Uterus (tissue), 3 donors: ENCODE measurements at regions not wholly inside any gene's neighbourhood (a gene's known extent, or its start where the extent isn't known, plus 50 kb on each side); places are given as distances from the start of the nearest gene placed in this dataset.

Experiments used
- DNase-seq, 2 donors: peaks; one replicate each; pipeline ENCODE4 v3.0.0-alpha.2; 2019 to 2020
- H3K27ac ChIP-seq, 2 donors: fragments of 200-600 bp; sonication (generic); 1 replicate in 1 of 2; 2 replicates in 1 of 2; pipeline ENCODE4 v1.5.1; 2016 to 2018
- H3K27me3 ChIP-seq, 2 donors: fragments of 200-600 bp; sonication (generic); one replicate each; pipeline ENCODE4 v1.5.1; 2018 to 2019; ENCODE audit warnings: control low read depth in 1 of 2
- H3K36me3 ChIP-seq, 2 donors: fragments of 200-600 bp; sonication (generic); one replicate each; pipeline ENCODE4 v1.5.1; 2019; ENCODE audit warnings: control low read depth in 1 of 2
- H3K4me1 ChIP-seq, 2 donors: fragments of 200-600 bp; sonication (generic); one replicate each; pipeline ENCODE4 v1.5.1; 2018 to 2019; ENCODE audit warnings: control low read depth in 1 of 2
- H3K4me3 ChIP-seq, 2 donors: fragments of 200-600 bp; sonication (generic); 1 replicate in 1 of 2; 2 replicates in 1 of 2; pipeline ENCODE4 v1.5.1; 2018 to 2019; ENCODE audit warnings: mild to moderate bottlenecking in 1 of 2
- H3K9me3 ChIP-seq, 2 donors: fragments of 200-600 bp; sonication (generic); one replicate each; pipeline ENCODE4 v1.5.1; 2019; ENCODE audit warnings: control low read depth in 1 of 2
- POLR2A ChIP-seq, 2 donors: fragments of 450-650 bp; IDR thresholded peaks; one replicate each; pipeline ENCODE4 v1.6.1; 2016; ENCODE audit warnings: antibody characterized with exemption in 2 of 2, mild to moderate bottlenecking in 1 of 2, moderate library complexity in 1 of 2
- intact Hi-C: fragments of 100-400 bp; cut with DNase I; formaldehyde crosslinking; loops from one replicate; pipeline ENCODE4 v1.15.1; 2023; ENCODE audit warnings: low total_unique reads
- TF ChIP-seq, protein P1 (sequence below), 4 experiments: fragments of 200-600 bp in 2 of 4; fragments of 450-650 bp in 2 of 4; sonication (generic) in 2 of 4; IDR thresholded peaks; one replicate each; pipeline ENCODE4 v1.5.1; 2016 to 2019; ENCODE audit warnings: antibody characterized with exemption in 4 of 4, mild to moderate bottlenecking in 2 of 4, moderate library complexity in 1 of 4
- donor health status: DM: yes; HTN: yes; CAD: no.

DNA sequence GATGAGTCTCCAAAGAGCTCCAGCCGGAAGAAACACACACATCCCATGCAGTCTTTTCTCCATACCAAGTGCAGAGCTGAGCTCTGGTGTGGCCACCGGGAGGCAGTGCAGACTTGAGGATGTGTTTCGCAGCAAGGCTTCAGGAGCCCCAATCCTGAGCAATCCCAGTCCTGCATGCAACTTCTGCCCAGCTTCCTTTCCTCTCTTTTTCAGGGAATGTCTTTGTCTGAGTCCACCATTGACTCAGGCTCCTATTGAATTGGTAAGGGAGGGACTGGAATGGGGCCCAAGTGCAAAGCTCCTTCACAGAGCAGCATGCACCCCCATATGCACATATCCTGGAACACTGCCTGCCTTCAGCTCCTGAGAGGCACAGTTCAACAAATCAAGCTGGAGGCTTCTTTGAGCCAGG lies 50.5 kb upstream of the ASIP start:
- Histone ChIP-seq H3K27ac (no peak overlapping the region), H3K9me3 (no peaks in the 10 kb centered on the region), H3K4me1 (no peaks in the 10 kb centered on the region), H3K4me3 (no peak overlapping the region), H3K36me3 (no peaks in the 10 kb centered on the region), H3K27me3 (no peaks in the 10 kb centered on the region)
- intact Hi-C loops = no loop called here
- TF ChIP-seq POLR2A (IDR thresholded peaks at IDR 0.05) = no peak
- TF ChIP-seq, protein P1, sequence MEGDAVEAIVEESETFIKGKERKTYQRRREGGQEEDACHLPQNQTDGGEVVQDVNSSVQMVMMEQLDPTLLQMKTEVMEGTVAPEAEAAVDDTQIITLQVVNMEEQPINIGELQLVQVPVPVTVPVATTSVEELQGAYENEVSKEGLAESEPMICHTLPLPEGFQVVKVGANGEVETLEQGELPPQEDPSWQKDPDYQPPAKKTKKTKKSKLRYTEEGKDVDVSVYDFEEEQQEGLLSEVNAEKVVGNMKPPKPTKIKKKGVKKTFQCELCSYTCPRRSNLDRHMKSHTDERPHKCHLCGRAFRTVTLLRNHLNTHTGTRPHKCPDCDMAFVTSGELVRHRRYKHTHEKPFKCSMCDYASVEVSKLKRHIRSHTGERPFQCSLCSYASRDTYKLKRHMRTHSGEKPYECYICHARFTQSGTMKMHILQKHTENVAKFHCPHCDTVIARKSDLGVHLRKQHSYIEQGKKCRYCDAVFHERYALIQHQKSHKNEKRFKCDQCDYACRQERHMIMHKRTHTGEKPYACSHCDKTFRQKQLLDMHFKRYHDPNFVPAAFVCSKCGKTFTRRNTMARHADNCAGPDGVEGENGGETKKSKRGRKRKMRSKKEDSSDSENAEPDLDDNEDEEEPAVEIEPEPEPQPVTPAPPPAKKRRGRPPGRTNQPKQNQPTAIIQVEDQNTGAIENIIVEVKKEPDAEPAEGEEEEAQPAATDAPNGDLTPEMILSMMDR (IDR thresholded peaks at IDR 0.05) = peak; percentile 35 to 82 (median 61)
- DNase-seq = peak; percentile 68
